ENCODE measurements at regions not wholly inside any gene's neighbourhood (a gene's known extent, or its start where the extent isn't known, plus 50 kb on each side); places are given as distances from the start of the nearest gene placed in this dataset.

DNA sequence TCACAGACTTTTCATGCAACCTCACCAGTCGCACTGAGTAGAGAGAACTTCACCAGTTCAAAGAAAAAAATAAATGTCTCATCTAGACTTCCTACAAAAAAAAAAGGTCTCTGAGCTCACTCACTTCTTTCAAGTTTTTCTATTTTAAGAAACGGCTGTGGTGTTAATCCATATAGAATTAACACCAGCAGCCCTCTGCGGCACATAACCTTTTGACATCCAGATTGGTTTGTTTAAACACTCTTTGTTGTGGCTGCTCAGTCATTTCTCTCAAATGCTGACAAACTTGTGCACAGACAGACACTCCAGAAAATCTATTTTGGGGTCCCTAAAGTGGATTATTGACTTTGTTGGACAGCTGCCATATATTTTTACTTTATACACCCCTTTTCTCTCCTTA is 874.9 kb downstream of the EFNB2 start:
- Mint-ChIP-seq H3K36me3 (ENCODE audit: low read depth) (no peaks in the 10 kb centered on the region), H3K27me3 (ENCODE audit: insufficient read depth) (no peaks in the 10 kb centered on the region; the same call in 1 of the 2 replicates), H3K9me3 (no peaks in the 10 kb centered on the region; the same call in 1 of the 2 replicates), H3K4me1 (ENCODE audit: low read depth) (peaks cover 17% of the 10 kb centered on the region; the same call in 1 of the 2 replicates), H3K4me3 (no peak overlapping the region), H3K27ac (no peak overlapping the region)
- DNase-seq, result no peak
- TF ChIP-seq, protein P1, sequence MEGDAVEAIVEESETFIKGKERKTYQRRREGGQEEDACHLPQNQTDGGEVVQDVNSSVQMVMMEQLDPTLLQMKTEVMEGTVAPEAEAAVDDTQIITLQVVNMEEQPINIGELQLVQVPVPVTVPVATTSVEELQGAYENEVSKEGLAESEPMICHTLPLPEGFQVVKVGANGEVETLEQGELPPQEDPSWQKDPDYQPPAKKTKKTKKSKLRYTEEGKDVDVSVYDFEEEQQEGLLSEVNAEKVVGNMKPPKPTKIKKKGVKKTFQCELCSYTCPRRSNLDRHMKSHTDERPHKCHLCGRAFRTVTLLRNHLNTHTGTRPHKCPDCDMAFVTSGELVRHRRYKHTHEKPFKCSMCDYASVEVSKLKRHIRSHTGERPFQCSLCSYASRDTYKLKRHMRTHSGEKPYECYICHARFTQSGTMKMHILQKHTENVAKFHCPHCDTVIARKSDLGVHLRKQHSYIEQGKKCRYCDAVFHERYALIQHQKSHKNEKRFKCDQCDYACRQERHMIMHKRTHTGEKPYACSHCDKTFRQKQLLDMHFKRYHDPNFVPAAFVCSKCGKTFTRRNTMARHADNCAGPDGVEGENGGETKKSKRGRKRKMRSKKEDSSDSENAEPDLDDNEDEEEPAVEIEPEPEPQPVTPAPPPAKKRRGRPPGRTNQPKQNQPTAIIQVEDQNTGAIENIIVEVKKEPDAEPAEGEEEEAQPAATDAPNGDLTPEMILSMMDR (IDR thresholded peaks at IDR 0.05), result no peak

DNA sequence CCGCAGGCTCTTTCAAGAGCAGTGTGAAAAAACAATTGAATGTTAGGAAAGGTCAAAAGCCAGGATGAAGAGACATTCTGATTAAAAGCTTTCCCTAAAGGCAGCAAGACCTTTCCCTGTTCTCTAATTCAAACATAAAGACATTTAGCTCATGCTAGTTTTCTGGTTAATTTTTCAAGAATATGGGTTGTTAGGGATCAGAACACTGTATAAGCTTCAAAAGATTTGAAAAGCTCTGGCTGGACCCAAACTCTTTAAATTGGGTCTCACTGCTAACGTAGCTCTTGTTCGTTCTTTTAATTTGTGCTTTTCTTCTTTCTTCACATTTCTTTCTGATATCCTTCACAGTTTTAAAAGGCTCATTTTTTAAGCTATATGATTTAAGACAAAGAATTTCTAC is 877.0 kb downstream of the EFNB2 start:
- no peak for DNase-seq
- Mint-ChIP-seq H3K36me3 (ENCODE audit: low read depth) (no peaks in the 10 kb centered on the region), H3K4me3 (no peak overlapping the region), H3K27me3 (ENCODE audit: insufficient read depth) (no peaks in the 10 kb centered on the region; the same call in 1 of the 2 replicates), H3K27ac (no peak overlapping the region), H3K4me1 (ENCODE audit: low read depth) (peaks cover 14% of the 10 kb centered on the region; the same call in 1 of the 2 replicates), H3K9me3 (no peaks in the 10 kb centered on the region; the same call in 1 of the 2 replicates)
- TF ChIP-seq, protein P1 (IDR thresholded peaks at IDR 0.05), result no peak

DNA sequence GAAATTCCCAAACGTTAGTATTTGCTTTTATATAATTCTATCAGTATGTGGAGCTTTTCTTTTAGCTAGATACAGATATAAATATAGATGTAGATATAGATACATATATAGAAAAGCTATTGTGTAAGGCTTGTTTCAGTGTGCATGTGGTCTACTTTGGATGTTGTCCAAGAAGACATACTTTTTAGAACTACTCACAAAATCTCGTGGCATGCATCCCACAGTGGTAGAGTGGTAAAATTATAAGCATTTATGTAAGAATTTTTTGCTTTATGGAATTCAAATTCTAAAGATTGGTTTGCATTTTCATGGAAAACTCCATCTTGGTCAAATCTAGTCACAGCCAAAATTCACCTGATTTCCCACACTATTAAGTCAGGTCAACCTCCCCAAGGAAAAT is 880.4 kb downstream of the EFNB2 start:
- no peak for DNase-seq
- H3K9me3 Mint-ChIP-seq, result peaks cover 11% of the 10 kb centered on the region
- peaks cover 7% of the 10 kb centered on the region; the same call in 1 of the 2 replicates for H3K36me3 Mint-ChIP-seq (ENCODE audit: low read depth)
- H3K27me3 Mint-ChIP-seq (ENCODE audit: insufficient read depth), result no peaks in the 10 kb centered on the region
- H3K4me3 Mint-ChIP-seq, result no peak overlapping the region
- TF ChIP-seq, protein P1 (IDR thresholded peaks at IDR 0.05), result no peak
- H3K4me1 Mint-ChIP-seq (ENCODE audit: low read depth), result peaks cover 14% of the 10 kb centered on the region; the same call in 1 of the 2 replicates
- no peak overlapping the region for H3K27ac Mint-ChIP-seq

DNA sequence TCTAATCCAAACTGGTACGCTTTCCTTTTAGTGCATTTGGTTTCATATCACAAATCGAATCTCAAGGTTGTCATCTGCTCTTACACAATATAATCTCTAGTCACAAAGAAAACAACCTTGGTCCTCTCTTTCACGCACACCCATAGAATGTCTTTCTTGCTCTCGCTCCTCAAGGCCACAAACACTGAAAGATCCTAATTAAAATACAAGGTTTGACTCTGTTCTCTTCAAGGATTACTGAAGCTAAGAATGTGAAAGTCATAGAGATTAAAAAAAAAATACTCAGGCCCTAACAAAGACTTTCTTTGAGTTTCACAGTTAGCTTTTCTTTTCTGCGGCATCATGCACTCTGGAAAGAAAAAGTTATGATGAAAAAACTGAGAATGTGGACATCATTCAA is 891.5 kb downstream of the EFNB2 start:
- Mint-ChIP-seq H3K4me3 (peak overlapping the region; percentile 51; the same call in 1 of the 2 replicates), H3K9me3 (peaks cover 6% of the 10 kb centered on the region), H3K36me3 (ENCODE audit: low read depth) (no peaks in the 10 kb centered on the region), H3K27ac (peak overlapping the region; percentile 42; the same call in 1 of the 2 replicates), H3K4me1 (ENCODE audit: low read depth) (peaks cover 15% of the 10 kb centered on the region; the same call in 1 of the 2 replicates), H3K27me3 (ENCODE audit: insufficient read depth) (no peaks in the 10 kb centered on the region; the same call in 1 of the 2 replicates)
- no peak for DNase-seq
- TF ChIP-seq, protein P1 (IDR thresholded peaks at IDR 0.05), result no peak

DNA sequence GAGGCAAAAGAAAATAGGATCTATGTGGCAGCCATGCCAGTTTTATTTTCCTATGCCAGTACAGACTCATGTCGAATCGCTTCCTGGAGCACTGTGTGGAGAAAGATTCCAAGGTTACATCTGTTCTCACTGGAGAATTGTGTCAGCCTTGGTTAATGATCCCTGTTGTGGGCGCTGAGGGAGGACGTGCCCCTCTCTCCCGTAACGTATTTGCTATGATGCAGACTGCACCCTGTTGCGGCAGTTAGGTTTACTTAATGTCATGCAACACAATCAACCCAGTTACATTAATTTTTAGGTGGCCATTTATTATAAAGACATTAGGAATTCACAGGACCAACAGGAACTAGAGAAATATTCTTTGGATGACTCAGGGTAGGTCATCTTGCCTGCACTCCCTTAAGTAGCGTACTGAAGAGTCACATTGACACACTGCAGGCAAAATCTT is 892.9 kb downstream of the EFNB2 start:
- TF ChIP-seq, protein P1 (IDR thresholded peaks at IDR 0.05), result no peak
- Mint-ChIP-seq H3K4me3 (peak overlapping the region; percentile 74; the same call in 1 of the 2 replicates), H3K27me3 (ENCODE audit: insufficient read depth) (no peaks in the 10 kb centered on the region; the same call in 1 of the 2 replicates), H3K27ac (peak overlapping the region; percentile 60; the same call in 1 of the 2 replicates), H3K36me3 (ENCODE audit: low read depth) (no peaks in the 10 kb centered on the region), H3K4me1 (ENCODE audit: low read depth) (peaks cover 21% of the 10 kb centered on the region; the same call in 1 of the 2 replicates), H3K9me3 (no peaks in the 10 kb centered on the region; the same call in 1 of the 2 replicates)
- no peak for DNase-seq
